Uterus (tissue), 2 donors: ENCODE measurements at regions not wholly inside any gene's neighbourhood (a gene's known extent, or its start where the extent isn't known, plus 50 kb on each side); places are given as distances from the start of the nearest gene placed in this dataset.
"Not testable (repeated sequence)": the region's sequence is repeated elsewhere in the genome, so short reads cannot be mapped to it uniquely, and the experiment has no call there.

Source experiments
- POLR2A ChIP-seq, 2 donors: fragments of 450-650 bp; IDR thresholded peaks; one replicate each; pipeline ENCODE4 v1.6.1; 2016; ENCODE audit warnings: antibody characterized with exemption in 2 of 2, mild to moderate bottlenecking in 1 of 2, moderate library complexity in 1 of 2
- TF ChIP-seq, protein P1 (sequence below), 4 experiments: fragments of 200-600 bp in 2 of 4; fragments of 450-650 bp in 2 of 4; sonication (generic) in 2 of 4; IDR thresholded peaks; one replicate each; pipeline ENCODE4 v1.5.1; 2016 to 2019; ENCODE audit warnings: antibody characterized with exemption in 4 of 4, mild to moderate bottlenecking in 2 of 4, moderate library complexity in 1 of 4

DNA sequence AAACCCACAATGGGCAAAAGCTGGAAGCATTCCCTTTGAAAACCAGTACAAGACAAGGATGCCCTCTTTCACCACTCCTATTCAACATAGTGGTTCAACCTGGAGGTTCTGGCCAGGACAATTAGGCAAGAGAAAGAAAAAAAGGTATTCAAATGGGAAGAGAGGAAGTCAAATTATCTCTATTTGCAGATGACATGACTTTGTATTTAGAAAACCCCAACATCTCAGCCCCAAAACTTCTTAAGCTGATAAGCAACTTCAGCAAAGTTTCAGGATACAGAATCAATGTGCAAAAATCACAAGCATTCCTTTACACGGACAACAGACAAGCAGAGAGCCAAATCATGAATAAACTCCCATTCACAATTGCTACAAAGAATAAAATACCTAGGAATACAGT is 246.9 kb downstream of the DMAC1 start:
- TF ChIP-seq, protein P1, sequence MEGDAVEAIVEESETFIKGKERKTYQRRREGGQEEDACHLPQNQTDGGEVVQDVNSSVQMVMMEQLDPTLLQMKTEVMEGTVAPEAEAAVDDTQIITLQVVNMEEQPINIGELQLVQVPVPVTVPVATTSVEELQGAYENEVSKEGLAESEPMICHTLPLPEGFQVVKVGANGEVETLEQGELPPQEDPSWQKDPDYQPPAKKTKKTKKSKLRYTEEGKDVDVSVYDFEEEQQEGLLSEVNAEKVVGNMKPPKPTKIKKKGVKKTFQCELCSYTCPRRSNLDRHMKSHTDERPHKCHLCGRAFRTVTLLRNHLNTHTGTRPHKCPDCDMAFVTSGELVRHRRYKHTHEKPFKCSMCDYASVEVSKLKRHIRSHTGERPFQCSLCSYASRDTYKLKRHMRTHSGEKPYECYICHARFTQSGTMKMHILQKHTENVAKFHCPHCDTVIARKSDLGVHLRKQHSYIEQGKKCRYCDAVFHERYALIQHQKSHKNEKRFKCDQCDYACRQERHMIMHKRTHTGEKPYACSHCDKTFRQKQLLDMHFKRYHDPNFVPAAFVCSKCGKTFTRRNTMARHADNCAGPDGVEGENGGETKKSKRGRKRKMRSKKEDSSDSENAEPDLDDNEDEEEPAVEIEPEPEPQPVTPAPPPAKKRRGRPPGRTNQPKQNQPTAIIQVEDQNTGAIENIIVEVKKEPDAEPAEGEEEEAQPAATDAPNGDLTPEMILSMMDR (IDR thresholded peaks at IDR 0.05): not testable (repeated sequence)
- TF ChIP-seq POLR2A (IDR thresholded peaks at IDR 0.05): not testable (repeated sequence)
